SK-N-MC (cell line): ENCODE measurements at regions not wholly inside any gene's neighbourhood (a gene's known extent, or its start where the extent isn't known, plus 50 kb on each side); places are given as distances from the start of the nearest gene placed in this dataset.

Experiments
- EZH2 ChIP-seq: fragments of 200-600 bp; sonication (generic); IDR thresholded peaks from one replicate; pipeline ENCODE4 v1.6.1; 2017; ENCODE audit warnings: antibody characterized with exemption
- FOXP2 ChIP-seq: optimal IDR thresholded peaks from 2 replicates; pipeline ENCODE3; 2011; ENCODE audit warnings: mild to moderate bottlenecking, moderate library complexity; ENCODE audit not compliant: insufficient read depth; ENCODE audit errors: extremely low read length, control extremely low read depth
- POLR2AphosphoS5 ChIP-seq: IDR thresholded peaks from 2 replicates; pipeline ENCODE4 v1.6.1; 2012; ENCODE audit warnings: mild to moderate bottlenecking, low read depth, low read length, borderline replicate concordance

GRCh38 chr19:30152510-30153291 lies 210.7 kb downstream of the URI1 start:
- TF ChIP-seq EZH2 (no peak), POLR2AphosphoS5 (no peak), FOXP2 (no peak)
